Upper lobe of left lung (tissue), 6 donors: ENCODE measurements at regions not wholly inside any gene's neighbourhood (a gene's known extent, or its start where the extent isn't known, plus 50 kb on each side); places are given as distances from the start of the nearest gene placed in this dataset.
"Not testable (repeated sequence)": the region's sequence is repeated elsewhere in the genome, so short reads cannot be mapped to it uniquely, and the experiment has no call there.

Source experiments
- ATAC-seq, 2 donors: fragments of 200-7000 bp; cut with Tn5 transposase; one replicate each; pipeline ENCODE4 v1.9.1; 2022; ENCODE audit warnings: mild to moderate bottlenecking in 2 of 2, moderate library complexity in 2 of 2; ENCODE audit not compliant: low FRiP score in 2 of 2
- DNase-seq, 2 donors: peaks; one replicate each; pipeline ENCODE4 v3.0.0-alpha.2; 2019 to 2020
- H3K27ac ChIP-seq, 4 donors: fragments of 200-600 bp; sonication (generic); one replicate each; pipeline ENCODE4 v1.5.1; 2016 to 2019
- H3K27me3 ChIP-seq, 4 donors: fragments of 200-600 bp; sonication (generic); one replicate each; pipeline ENCODE4 v1.5.1; 2017 to 2019
- H3K36me3 ChIP-seq, 4 donors: fragments of 200-600 bp; sonication (generic); one replicate each; pipeline ENCODE4 v1.5.1; 2016 to 2019
- H3K4me1 ChIP-seq, 4 donors: fragments of 200-600 bp; sonication (generic); one replicate each; pipeline ENCODE4 v1.5.1; 2018 to 2019
- H3K4me3 ChIP-seq, 4 donors: fragments of 200-600 bp; sonication (generic); one replicate each; pipeline ENCODE4 v1.5.1; 2017 to 2019; ENCODE audit warnings: mild to moderate bottlenecking in 2 of 4, moderate library complexity in 1 of 4
- H3K9me3 ChIP-seq, 4 donors: fragments of 200-600 bp; sonication (generic); one replicate each; pipeline ENCODE4 v1.5.1; 2018 to 2019
- EP300 ChIP-seq, 4 donors: sonication (generic); formaldehyde crosslinking; IDR thresholded peaks; one replicate each; pipeline ENCODE4 v1.5.1; 2017; ENCODE audit warnings: antibody characterized with exemption in 4 of 4, control low read depth in 2 of 4
- POLR2A ChIP-seq, 4 donors: fragments of 450-650 bp; IDR thresholded peaks; one replicate each; pipeline ENCODE4 v1.5.1; 2016 to 2017; ENCODE audit warnings: antibody characterized with exemption in 4 of 4, mild to moderate bottlenecking in 2 of 4
- POLR2AphosphoS5 ChIP-seq, 2 donors: sonication (generic); formaldehyde crosslinking; IDR thresholded peaks; one replicate each; pipeline ENCODE4 v1.5.1; 2017; ENCODE audit warnings: antibody characterized with exemption in 2 of 2
- WGBS, 2 donors: methylation state at CpG; one replicate each; pipeline ENCODE4 v1.1.5; 2017 to 2018; 5-methylcytosine and 5-hydroxymethylcytosine counted together
- TF ChIP-seq, protein P1 (sequence below), 6 experiments: fragments of 450-650 bp in 4 of 6; fragments of 200-600 bp in 2 of 6; sonication (generic) in 2 of 6; IDR thresholded peaks; one replicate each; pipeline ENCODE4 v1.5.1; 2016 to 2019; ENCODE audit warnings: antibody characterized with exemption in 6 of 6
- donor health status: DM: no; HTN: no; CAD: no; lungs with moderate emphysema.
- donor health status: DM: no; HTN: yes; CAD: no; lungs with severe emphysema.

DNA sequence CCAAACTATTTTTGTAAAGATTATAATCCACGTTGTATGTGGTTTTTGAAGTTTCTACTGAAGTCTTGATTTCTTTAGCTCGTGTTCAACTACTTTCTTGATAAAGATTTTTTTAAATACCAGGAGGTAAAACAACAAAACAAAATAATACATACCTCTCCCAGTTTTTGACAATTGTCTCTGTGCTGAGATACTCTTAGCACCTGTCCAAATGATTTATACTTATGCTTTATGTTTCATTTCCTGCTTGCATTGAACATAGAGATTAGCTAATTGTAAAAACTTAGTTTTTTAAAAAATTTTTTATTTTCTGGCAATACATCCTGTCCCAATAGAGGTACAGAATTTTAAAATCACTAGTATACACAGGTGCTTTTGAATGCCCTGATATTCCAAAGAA is 506.9 kb upstream of the ADGRB3 start:
- H3K27me3 ChIP-seq, result no peaks in the 10 kb centered on the region
- H3K4me3 ChIP-seq, result no peak overlapping the region
- ATAC-seq (no peak), DNase-seq (no peak)
- no peak overlapping the region for H3K27ac ChIP-seq
- no peaks in the 10 kb centered on the region for H3K4me1 ChIP-seq
- TF ChIP-seq POLR2A (IDR thresholded peaks at IDR 0.05) (no peak), EP300 (IDR thresholded peaks at IDR 0.05) (no peak), POLR2AphosphoS5 (IDR thresholded peaks at IDR 0.05) (no peak)
- TF ChIP-seq, protein P1, sequence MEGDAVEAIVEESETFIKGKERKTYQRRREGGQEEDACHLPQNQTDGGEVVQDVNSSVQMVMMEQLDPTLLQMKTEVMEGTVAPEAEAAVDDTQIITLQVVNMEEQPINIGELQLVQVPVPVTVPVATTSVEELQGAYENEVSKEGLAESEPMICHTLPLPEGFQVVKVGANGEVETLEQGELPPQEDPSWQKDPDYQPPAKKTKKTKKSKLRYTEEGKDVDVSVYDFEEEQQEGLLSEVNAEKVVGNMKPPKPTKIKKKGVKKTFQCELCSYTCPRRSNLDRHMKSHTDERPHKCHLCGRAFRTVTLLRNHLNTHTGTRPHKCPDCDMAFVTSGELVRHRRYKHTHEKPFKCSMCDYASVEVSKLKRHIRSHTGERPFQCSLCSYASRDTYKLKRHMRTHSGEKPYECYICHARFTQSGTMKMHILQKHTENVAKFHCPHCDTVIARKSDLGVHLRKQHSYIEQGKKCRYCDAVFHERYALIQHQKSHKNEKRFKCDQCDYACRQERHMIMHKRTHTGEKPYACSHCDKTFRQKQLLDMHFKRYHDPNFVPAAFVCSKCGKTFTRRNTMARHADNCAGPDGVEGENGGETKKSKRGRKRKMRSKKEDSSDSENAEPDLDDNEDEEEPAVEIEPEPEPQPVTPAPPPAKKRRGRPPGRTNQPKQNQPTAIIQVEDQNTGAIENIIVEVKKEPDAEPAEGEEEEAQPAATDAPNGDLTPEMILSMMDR (IDR thresholded peaks at IDR 0.05), result no peak
- WGBS, 2 donors, result 67 to 72% methylated on average over 2 of the region's 2 CpGs
- H3K36me3 ChIP-seq, result no peaks in the 10 kb centered on the region
- H3K9me3 ChIP-seq, result no peaks in the 10 kb centered on the region

DNA sequence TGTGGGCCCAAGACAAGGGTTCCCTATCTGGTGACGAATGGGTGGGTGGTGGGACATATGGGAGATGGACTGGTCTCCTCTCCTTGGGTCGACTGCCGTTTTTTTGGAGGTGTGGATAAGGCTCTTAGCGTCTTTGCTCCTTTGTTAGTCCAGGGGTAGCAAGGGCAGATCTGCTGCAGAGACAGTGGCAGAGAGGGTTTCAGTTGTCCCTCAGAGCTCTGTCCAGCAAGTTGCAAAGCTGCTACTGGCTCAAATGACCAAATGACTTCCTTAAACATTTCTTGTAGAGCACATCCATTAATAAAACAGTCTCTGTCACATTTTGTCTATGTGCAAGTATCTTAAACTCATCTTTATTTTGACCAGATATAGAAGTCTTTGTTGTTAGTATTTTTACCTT is 508.0 kb upstream of the ADGRB3 start:
- no peaks in the 10 kb centered on the region for H3K36me3 ChIP-seq
- WGBS, 2 donors, result 87 to 96% methylated on average over 4 of the region's 4 CpGs
- DNase-seq, result no peak

DNA sequence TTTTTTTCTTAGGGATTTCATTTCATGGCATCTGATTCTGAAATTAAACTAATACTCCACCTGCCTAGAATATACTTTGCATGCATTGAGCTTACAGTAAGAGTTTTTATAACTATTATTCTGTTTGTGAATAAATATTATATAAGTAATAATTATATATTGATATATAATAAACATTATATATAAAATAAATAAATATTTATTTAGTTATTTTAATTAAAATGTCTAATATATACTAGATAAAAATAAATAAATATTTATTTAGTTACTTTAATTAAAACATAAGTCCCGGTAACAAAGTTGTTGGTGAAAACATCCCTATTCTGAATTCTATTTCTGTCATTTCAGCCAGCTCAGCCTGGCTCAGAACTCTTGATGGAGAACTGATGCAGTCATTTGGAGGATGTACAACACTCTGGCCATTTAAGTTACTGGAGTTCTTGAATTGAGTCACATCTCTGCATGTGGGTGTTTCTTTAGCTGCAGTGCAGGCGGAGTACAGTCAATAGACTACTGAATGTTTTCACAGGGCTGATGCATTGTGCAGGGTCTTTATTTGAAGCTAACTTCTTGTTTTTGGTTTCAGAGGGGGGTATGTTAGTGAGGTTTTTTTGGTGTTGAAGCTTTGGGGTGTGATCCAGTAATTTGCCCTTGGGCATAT is 508.9 kb upstream of the ADGRB3 start:
- Histone ChIP-seq H3K27me3 (no peaks in the 10 kb centered on the region), H3K9me3 (peaks cover 0 to 17% (median 4%) of the 10 kb centered on the region in 4 donors), H3K4me3 (no peak overlapping the region), H3K36me3 (no peaks in the 10 kb centered on the region), H3K27ac (no peak overlapping the region), H3K4me1 (no peaks in the 10 kb centered on the region)
- 90 to 93% methylated on average over 2 of the region's 2 CpGs for WGBS, 2 donors
- no peak for DNase-seq
- TF ChIP-seq EP300 (IDR thresholded peaks at IDR 0.05) (no peak), POLR2A (IDR thresholded peaks at IDR 0.05) (no peak), POLR2AphosphoS5 (IDR thresholded peaks at IDR 0.05) (no peak)
- TF ChIP-seq, protein P1 (IDR thresholded peaks at IDR 0.05), result no peak
- ATAC-seq, result no peak

More for the DNA sequence above, 508.0 kb upstream of the ADGRB3 start:
- TF ChIP-seq POLR2AphosphoS5 (IDR thresholded peaks at IDR 0.05), result no peak
- TF ChIP-seq POLR2A (IDR thresholded peaks at IDR 0.05), result no peak
- TF ChIP-seq, protein P1 (IDR thresholded peaks at IDR 0.05), result no peak
- no peak for TF ChIP-seq EP300 (IDR thresholded peaks at IDR 0.05)
- Histone ChIP-seq H3K27ac (no peak overlapping the region), H3K9me3 (peaks cover 0 to 9% (median 0%) of the 10 kb centered on the region in 4 donors), H3K27me3 (no peaks in the 10 kb centered on the region), H3K4me1 (no peaks in the 10 kb centered on the region), H3K4me3 (no peak overlapping the region)
- no peak for ATAC-seq

DNA sequence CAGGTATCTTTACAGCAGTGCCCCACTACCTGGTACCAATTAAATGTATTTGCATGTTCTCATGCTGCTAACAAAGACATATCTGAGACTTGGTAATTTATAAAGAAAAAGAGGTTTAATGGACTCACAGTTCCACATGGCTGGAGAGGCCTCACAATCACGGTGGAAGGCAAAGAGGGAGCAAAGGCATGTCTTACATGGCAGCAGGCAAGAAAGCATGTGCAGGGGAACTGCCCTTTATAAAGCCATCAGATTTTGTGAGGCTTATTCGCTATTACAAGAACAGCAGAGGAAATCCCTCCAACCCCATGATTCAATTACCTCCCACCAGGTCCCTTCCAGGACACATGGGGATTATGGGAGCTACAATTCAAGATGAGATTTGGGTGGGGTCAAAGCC is 512.1 kb upstream of the ADGRB3 start:
- H3K4me3 ChIP-seq, ATAC-seq, H3K4me1 ChIP-seq, H3K27ac ChIP-seq, H3K36me3 ChIP-seq, DNase-seq, H3K27me3 ChIP-seq: not testable (repeated sequence)
- peaks cover 0 to 17% (median 4%) of the 10 kb centered on the region in 4 donors for H3K9me3 ChIP-seq
- 54 to 79% methylated on average over 2 of the region's 2 CpGs for WGBS, 2 donors

DNA sequence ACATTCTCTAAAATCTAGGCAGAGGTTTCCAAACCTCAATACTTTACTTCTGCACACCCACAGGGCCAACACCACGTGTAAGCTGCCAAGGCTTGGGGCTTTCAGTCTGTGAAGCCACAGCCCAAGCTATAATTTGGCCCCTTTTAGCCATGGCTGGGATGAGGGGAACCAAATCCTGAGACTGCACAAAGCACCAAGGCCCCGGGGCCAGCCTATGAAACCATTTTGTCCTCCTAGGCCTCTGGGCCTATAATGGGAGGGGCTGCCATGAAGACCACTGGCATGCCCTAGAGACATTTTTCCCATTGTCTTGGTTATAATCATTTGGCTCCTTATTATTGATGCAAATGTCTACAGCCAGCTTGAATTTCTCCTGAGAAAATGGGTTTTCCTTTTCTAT is 513.0 kb upstream of the ADGRB3 start:
- DNase-seq, result no peak
- no peak for ATAC-seq
- Histone ChIP-seq H3K36me3 (no peaks in the 10 kb centered on the region), H3K4me1 (no peaks in the 10 kb centered on the region), H3K4me3 (no peak overlapping the region), H3K27me3 (no peaks in the 10 kb centered on the region), H3K9me3 (peaks cover 0 to 17% (median 4%) of the 10 kb centered on the region in 4 donors), H3K27ac (no peak overlapping the region)
- 51 to 58% methylated on average over 2 of the region's 2 CpGs for WGBS, 2 donors
- no peak for TF ChIP-seq EP300 (IDR thresholded peaks at IDR 0.05)
- TF ChIP-seq POLR2AphosphoS5 (IDR thresholded peaks at IDR 0.05), result no peak
- no peak for TF ChIP-seq POLR2A (IDR thresholded peaks at IDR 0.05)
- TF ChIP-seq, protein P1 (IDR thresholded peaks at IDR 0.05), result no peak

DNA sequence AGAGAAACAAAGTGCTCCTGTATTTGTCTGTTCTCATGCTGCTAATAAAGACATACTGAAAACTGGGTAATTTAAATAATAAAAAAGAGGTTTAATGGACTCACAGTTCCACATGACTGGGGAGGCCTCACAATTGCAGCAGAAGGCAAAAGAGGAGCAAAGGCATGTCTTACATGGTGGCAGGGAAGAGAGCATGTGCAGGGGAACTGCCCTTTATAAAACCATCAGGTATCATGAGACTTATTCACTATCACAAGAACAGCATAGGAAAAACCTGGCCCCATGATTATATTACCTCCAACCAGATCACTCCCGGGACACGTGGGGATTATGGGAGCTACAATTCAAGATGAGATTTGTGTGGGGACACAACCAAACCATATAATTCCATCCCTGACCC is 514.1 kb upstream of the ADGRB3 start:
- not testable (repeated sequence) for H3K27ac ChIP-seq, H3K4me1 ChIP-seq, H3K36me3 ChIP-seq, ATAC-seq, H3K4me3 ChIP-seq, H3K27me3 ChIP-seq, DNase-seq
- WGBS, 2 donors, result 87 to 94% methylated on average over 2 of the region's 2 CpGs
- H3K9me3 ChIP-seq, result peaks cover 0 to 17% (median 4%) of the 10 kb centered on the region in 4 donors
